T47D (cell line): ENCODE measurements at regions not wholly inside any gene's neighbourhood (a gene's known extent, or its start where the extent isn't known, plus 50 kb on each side); places are given as distances from the start of the nearest gene placed in this dataset.

Source experiments
- DNase-seq, 2 experiments: peaks; one replicate each; pipeline versions ENCODE4 v3.0.0 to v3.0.0-alpha.2; 2011 to 2012; ENCODE audit warnings: low read depth in 1 of 2, low spot score in 1 of 2
- JUND ChIP-seq: IDR thresholded peaks from 2 replicates; pipeline ENCODE4 v1.6.1; 2012; ENCODE audit warnings: low read depth
- in situ Hi-C: cut with HindIII; loops from 2 replicates; pipeline ENCODE4 v1.10.0; 2016; ENCODE audit warnings: low sequenced_read_pairs, low pct_unique_long_range_greater_than_20kb

DNA sequence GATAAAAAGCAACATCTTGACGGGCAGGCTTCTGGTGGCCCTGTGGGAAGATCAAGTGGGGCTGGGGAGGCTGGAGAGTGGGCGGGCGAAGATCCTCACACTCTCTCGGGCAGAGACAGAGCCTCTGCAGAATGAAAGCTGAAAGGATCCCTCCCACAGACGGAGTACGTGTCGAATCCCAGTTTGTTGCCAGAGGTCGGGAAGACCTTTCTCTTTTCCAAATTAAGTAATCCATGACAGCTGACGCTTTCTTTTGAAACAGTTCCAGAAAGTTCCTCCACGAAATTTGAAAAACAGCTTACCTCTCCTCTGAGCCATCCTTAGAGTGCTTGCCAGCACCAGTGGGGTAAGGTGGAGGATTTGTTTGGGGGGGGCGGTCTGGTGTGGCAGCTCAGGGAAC lies 155.6 kb upstream of the SMLR1 start:
- no peak for DNase-seq
- in situ Hi-C loops: no loop called here
- TF ChIP-seq JUND: no peak

DNA sequence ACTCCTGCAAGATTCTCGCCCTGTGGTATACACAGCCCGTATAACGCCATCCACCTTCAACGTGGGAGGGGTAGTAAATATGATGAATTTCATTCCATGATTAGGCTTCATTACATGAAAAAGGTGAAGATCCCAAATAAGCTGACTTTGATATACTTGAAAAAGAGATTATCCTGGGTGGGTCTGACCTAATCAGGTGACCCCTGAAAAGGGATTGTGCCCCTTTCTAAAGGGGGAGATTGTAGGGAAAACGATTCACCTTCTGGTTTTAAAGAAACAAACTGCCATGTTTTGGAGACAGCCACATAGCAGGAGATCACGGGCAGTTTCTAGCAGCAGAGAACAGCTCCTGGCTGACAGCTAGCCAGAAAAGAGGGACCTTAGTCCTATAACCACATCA lies 155.1 kb upstream of the SMLR1 start:
- TF ChIP-seq JUND: no peak
- in situ Hi-C loops: no loop called here
- DNase-seq: no peak

DNA sequence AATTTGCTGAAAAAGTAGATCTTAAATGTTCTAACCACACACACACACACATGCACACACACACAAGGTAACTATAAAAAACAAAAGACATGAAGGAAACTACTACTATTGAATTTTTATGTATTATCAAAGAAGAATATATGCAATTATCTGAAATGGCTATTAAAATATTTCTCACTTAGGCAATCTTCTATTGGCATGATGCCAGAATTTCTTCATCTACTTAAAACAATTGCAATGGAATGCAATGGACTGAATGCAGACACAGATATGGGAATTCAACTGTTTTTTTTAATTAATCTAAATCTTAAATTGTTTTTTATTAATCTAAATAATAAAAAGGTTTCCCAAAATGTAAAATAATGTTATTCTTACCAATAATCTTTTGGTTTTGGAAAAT lies 152.6 kb upstream of the SMLR1 start:
- in situ Hi-C loops: no loop called here
- DNase-seq: no peak
- no peak for TF ChIP-seq JUND

DNA sequence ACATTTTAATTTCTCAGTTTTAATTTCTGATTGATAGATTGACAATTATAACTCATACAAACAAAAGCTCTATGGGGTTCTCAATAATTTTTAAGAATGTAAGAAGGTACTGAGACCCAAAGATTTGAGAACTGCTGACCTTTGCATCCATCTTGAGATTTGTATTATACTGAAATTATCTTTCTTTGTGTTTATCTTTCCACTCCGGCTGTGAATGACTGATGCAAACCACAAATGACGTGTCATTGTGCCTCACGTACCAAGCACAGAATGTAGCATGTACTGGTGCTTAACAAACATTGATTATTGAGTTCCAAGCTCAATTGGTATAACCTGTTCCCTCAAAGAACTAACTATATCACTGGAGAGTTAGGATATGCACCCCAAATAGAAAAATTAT lies 152.1 kb upstream of the SMLR1 start:
- TF ChIP-seq JUND: no peak
- in situ Hi-C loops: no loop called here
- no peak for DNase-seq

DNA sequence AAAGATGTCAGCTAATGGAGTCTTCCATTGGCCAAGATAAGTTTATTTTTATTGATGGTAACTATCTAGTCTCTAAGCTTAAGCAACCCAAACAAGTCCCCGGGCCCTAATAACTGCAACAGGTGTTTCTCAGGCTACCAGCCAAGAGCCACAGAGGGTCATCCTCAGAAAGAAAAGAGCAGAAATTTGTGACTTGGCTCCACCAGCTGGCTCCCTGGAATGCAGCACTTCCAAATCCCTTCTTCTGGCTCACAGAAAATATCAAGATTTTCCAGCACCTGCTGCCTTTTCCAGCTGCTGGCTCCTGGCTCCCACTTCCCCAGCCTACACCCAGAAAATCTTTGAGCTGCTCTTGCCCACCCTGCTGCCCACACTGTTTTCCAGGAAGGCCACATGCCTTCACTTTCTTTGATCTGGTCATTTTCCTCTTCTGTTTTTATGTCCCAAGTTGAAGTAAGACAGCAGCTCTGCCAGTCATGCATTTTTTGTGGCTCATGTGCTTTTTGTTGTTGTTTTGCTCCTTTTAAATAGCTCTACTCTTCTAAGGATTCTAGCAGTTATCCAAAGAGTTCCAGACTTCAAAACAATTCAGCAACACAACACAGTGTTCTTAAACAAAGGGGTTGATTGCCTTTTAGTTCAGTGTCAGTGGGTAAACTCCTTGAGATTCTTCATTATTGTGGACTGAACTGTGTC lies 151.0 kb upstream of the SMLR1 start:
- in situ Hi-C loops: no loop called here
- TF ChIP-seq JUND: no peak
- DNase-seq: no peak

DNA sequence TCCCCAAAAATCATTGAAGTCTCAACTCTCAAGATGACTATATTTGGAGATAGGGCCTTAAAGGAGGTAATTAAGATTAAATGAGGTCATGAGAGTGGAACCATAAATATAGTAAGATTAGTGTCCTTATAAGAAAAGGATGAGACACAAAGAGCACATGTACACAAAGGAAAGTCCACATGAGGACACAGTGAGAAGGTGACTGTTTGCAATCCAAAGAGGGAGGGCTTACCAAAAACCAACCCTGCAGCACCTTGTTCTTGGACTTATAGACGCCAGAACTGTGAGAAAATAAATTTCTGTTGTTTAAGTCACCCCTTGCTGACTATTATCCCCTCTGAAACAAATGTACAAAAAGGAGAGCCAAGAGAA lies 150.4 kb upstream of the SMLR1 start:
- no peak for DNase-seq
- TF ChIP-seq JUND: no peak
- in situ Hi-C loops: no loop called here

DNA sequence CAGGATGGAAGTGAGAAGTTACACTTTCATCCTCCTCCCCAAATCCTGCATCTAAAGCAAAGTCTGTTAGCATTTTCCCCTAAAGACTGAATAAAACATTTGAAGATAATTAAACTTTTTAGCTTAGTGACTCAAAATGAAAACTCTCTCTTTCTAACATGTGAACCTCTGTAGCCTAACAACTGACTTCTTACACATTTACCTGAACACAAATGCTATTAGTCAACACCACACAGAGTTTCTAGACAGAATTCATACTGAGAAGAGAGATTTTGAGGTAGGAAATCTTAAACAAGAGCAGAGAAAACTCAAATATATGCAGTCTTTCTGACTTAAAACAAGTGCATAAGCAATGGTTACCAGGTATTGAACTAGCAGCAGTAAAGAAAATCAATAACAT lies 149.9 kb upstream of the SMLR1 start:
- in situ Hi-C loops: no loop called here
- TF ChIP-seq JUND: no peak
- DNase-seq: no peak

DNA sequence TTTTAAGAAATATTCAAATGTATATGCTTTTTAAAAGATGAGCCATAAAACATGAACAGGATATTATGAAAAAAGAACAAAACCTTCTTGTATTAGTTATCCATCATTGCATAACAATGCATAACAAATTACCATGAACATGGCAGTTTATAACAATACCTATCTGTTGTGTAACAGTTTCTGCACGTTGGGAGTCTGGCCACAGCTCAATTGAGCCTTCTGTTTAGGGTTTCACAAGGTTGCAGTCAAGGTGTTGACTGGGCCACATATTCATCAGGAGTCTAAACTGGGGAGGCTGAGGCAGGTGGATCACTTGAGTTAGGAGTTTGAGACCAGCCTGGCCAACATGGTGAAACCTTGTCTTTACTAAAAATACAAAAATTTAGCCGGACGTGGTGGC lies 149.4 kb upstream of the SMLR1 start:
- no peak for DNase-seq
- TF ChIP-seq JUND: no peak
- in situ Hi-C loops: no loop called here

DNA sequence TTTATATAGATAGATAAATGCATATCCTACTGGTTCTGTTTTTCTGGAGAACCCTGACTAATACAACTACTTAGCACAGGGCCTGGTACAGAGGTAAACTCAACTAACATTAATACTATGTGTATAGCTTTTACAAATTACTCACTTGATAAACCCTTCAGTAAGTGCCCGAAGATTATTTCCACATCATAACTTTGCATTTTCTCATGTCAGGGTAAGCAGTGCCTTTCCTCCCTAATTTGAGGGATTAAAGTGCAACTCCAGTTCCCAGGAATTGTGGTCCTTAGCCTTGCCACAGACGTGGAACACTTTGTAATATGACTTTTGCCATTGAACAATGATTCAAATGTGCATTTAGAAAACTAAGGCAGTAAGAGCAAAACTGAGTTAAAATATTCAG lies 147.5 kb upstream of the SMLR1 start:
- DNase-seq: no peak

DNA sequence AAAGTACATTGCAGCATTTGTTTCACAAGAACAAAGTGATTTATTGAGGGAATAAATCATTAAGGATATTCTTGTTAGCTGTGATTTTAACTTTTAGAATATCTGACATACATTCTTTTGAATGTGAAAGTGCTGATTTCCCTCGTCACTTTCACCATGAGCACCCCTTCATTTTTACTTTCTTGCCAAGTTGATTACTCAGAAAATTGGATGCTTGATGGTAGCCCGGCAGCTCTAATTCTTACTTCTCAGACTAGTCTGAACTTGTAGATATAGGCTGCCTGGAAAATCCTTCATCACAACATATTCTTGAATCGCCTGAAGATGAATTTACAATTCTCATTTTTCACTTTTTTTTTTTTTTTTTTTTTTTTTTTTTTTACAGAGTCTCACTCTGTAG lies 147.1 kb upstream of the SMLR1 start:
- in situ Hi-C loops: no loop called here
- TF ChIP-seq JUND: no peak
- no peak for DNase-seq

More for the DNA sequence above, 147.5 kb upstream of the SMLR1 start:
- in situ Hi-C loops: no loop called here
- no peak for TF ChIP-seq JUND

DNA sequence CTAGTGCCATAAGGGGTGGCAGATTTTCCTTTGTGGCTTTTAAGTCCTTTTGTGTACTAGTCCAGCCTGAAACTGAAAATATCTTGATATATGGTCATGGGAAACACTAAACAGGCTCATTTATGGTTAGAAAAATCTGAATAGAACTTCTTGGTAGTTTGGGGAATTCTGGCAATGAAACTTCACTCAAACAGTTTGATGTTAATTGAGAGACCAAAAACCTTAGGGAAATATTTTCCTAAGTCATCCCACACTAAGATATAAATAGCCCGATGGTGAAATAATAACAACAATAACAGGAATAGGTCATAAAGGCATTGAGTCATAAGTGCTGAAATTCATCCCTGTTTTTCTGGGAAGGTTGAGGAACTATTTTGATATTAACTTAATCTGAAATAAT lies 146.2 kb upstream of the SMLR1 start:
- no peak for TF ChIP-seq JUND
- in situ Hi-C loops: no loop called here
- DNase-seq: no peak

DNA sequence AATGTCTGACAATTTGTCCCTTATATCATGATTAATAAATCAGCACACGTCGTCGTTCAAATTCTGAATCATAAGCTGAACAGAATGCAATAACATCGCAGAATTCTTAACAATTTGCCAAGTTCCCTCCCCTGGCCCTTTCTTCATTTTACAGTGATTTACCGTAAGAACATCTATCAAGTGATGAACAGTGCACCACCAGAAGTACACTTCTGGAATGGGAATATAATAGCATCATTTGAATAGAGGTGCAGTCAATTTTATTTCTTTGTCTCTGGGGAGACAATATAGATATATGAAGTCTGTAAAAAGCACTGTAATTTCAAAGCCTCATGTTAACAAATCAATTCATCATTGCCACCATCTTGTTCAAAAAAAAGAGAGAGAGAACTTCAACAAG lies 145.1 kb upstream of the SMLR1 start:
- no peak for TF ChIP-seq JUND
- in situ Hi-C loops: no loop called here
- no peak for DNase-seq

DNA sequence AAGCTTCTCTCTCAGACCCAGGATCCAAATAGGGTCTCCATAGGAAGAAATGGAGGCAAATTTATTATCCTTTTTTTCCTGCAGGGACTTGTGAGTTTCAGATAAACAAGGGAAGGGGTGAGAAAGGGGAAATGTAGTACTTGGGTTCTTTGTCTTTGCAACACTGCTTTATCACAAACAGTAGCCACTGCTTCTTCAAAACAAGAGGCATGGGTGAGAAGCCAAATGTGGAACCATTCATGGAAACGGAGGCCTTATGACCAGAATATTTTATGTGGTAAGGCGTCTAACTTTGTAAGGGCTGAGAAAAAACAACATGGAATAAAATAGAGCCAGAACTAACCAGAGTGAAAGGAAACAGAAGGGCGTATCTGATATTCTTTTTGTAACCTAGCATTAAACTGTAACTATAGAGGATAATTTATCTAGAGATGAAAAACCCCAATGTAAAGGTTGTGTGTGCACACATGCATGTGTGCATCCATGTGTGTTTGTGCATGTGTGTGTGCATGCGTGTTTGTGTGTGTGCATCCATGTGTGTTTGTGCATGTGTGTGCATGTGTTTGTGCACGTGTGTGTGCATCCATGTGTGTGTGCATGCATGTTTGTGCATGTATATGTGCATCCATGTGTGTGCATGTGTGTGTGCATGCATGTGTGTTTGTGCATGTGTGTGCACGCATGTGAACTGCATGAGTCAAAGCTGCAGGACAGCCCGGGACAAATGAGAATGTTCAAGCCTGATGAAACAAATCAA lies 143.3 kb upstream of the SMLR1 start:
- no peak for DNase-seq
- in situ Hi-C loops: no loop called here
- no peak for TF ChIP-seq JUND

DNA sequence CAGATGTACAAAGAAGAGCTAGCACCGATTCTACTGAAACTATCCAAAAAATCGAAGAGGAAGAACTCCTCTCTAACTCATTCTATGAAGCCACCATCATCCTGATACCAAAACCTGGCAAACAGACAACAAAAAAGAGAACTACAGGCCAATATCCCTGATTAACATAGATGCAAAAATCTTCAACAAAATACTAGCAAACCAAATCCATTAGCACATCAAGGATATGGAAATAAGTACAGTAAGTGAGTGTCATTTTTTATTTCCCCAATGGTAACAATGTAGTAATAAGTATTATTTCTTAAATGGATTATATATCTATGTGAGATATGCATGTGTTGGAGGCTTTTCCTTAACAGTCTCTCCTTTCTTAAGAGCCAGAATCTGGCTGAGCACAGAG lies 134.5 kb upstream of the SMLR1 start:
- no peak for TF ChIP-seq JUND
- in situ Hi-C loops: no loop called here
- DNase-seq: no peak
